MM.1S (cell line): ENCODE measurements at regions not wholly inside any gene's neighbourhood (a gene's known extent, or its start where the extent isn't known, plus 50 kb on each side); places are given as distances from the start of the nearest gene placed in this dataset.

ENCODE experiments used
- EZH2 ChIP-seq: fragments of 300-600 bp; sonication (generic); optimal IDR thresholded peaks from 2 replicates; pipeline ENCODE3; 2017; ENCODE audit warnings: low read depth, mild to moderate bottlenecking, antibody characterized with exemption, low read length, mixed read lengths
- EZH2phosphoT487 ChIP-seq: fragments of 300-600 bp; sonication (generic); IDR thresholded peaks from 2 replicates; pipeline ENCODE4 v1.6.1; 2018; ENCODE audit warnings: antibody characterized with exemption, low read length
- TF ChIP-seq, protein P1 (sequence below): fragments of 300-600 bp; sonication (generic); IDR thresholded peaks from 2 replicates; pipeline ENCODE4 v1.5.1; 2016; ENCODE audit warnings: antibody characterized with exemption, low read length, mixed read lengths

DNA sequence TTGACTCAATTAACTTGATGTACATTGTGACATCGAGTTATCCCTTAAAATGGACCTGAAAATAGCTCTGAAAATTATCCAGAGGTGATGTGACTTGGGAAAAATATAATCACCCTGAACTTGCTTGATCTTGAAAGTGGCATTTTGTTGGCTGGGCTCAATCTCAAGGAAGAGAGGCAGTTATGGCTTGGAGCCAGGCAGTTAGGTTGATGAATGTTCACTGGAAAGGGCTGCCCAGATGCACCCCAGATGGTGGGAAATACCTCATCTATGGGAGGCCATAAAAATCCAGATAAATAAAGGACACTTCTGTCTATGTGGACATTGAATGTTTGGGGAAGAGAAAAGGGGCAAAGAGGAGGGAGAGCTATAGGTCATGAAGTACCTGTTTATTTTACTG, 55.7 kb upstream of the OR5AN1 start:
- TF ChIP-seq, protein P1, sequence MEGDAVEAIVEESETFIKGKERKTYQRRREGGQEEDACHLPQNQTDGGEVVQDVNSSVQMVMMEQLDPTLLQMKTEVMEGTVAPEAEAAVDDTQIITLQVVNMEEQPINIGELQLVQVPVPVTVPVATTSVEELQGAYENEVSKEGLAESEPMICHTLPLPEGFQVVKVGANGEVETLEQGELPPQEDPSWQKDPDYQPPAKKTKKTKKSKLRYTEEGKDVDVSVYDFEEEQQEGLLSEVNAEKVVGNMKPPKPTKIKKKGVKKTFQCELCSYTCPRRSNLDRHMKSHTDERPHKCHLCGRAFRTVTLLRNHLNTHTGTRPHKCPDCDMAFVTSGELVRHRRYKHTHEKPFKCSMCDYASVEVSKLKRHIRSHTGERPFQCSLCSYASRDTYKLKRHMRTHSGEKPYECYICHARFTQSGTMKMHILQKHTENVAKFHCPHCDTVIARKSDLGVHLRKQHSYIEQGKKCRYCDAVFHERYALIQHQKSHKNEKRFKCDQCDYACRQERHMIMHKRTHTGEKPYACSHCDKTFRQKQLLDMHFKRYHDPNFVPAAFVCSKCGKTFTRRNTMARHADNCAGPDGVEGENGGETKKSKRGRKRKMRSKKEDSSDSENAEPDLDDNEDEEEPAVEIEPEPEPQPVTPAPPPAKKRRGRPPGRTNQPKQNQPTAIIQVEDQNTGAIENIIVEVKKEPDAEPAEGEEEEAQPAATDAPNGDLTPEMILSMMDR = no peak
- TF ChIP-seq EZH2 (no peak), EZH2phosphoT487 (no peak)
